Colonic mucosa (tissue), 4 donors: ENCODE measurements at regions not wholly inside any gene's neighbourhood (a gene's known extent, or its start where the extent isn't known, plus 50 kb on each side); places are given as distances from the start of the nearest gene placed in this dataset.
"Not testable (repeated sequence)": the region's sequence is repeated elsewhere in the genome, so short reads cannot be mapped to it uniquely, and the experiment has no call there.

Source experiments
- DNase-seq: peaks from one replicate; pipeline ENCODE4 v3.0.0-alpha.2; 2020
- H3K27ac ChIP-seq: fragments of 200-600 bp; one replicate; pipeline ENCODE4 v1.8.0; 2021
- H3K27me3 ChIP-seq: fragments of 200-600 bp; one replicate; pipeline ENCODE4 v1.8.0; 2021
- H3K36me3 ChIP-seq: fragments of 200-600 bp; one replicate; pipeline ENCODE4 v1.8.0; 2021
- H3K4me1 ChIP-seq: fragments of 200-600 bp; one replicate; pipeline ENCODE4 v1.8.0; 2021; ENCODE audit warnings: mild to moderate bottlenecking
- H3K4me3 ChIP-seq: fragments of 200-600 bp; one replicate; pipeline ENCODE4 v1.8.0; 2021
- H3K9ac ChIP-seq, 2 donors: one replicate each; pipeline ENCODE4 v1.7.0; 2013; ENCODE audit warnings: control low read depth in 2 of 2, low read depth in 2 of 2, low read length in 2 of 2
- H3K9me3 ChIP-seq: fragments of 200-600 bp; one replicate; pipeline ENCODE4 v1.8.0; 2021
- CTCF ChIP-seq: fragments of 200-600 bp; IDR thresholded peaks from one replicate; pipeline ENCODE4 v1.8.0; 2022; ENCODE audit warnings: antibody characterized with exemption, mild to moderate bottlenecking
- intact Hi-C: fragments of 100-400 bp; cut with DNase I; formaldehyde crosslinking; loops from one replicate; pipeline ENCODE4 v1.14.1; 2022
- donor health status: healthy.
- donor health status: DM: no; HTN: no; CAD: no.
- donor health status: DM: no; HTN: no; CAD: no.

- Histone ChIP-seq H3K9ac (no peak overlapping the region), H3K9me3 (no peaks in the 10 kb centered on the region), H3K4me3 (no peak overlapping the region), H3K27me3 (no peaks in the 10 kb centered on the region), H3K36me3 (no peaks in the 10 kb centered on the region), H3K27ac (no peak overlapping the region), H3K4me1 (no peaks in the 10 kb centered on the region)
- TF ChIP-seq CTCF: no peak
- no peak for DNase-seq
- intact Hi-C loops: no loop called here
Measured at GRCh38 chr17:5770441-5771270, 186.3 kb upstream of the NLRP1 start.

GRCh38 chr17:5771271-5771577, 186.9 kb upstream of the NLRP1 start:
- H3K27ac ChIP-seq, H3K27me3 ChIP-seq, H3K4me3 ChIP-seq, intact Hi-C loops, H3K4me1 ChIP-seq, DNase-seq, H3K36me3 ChIP-seq, H3K9ac ChIP-seq, H3K9me3 ChIP-seq: not testable (repeated sequence)

- H3K4me1 ChIP-seq, intact Hi-C loops, H3K27me3 ChIP-seq, H3K27ac ChIP-seq, DNase-seq, H3K36me3 ChIP-seq, H3K4me3 ChIP-seq, H3K9ac ChIP-seq, H3K9me3 ChIP-seq: not testable (repeated sequence)
Measured at GRCh38 chr17:5772017-5772416, 187.7 kb upstream of the NLRP1 start.

- H3K4me1 ChIP-seq: no peaks in the 10 kb centered on the region
- H3K27ac ChIP-seq: no peak overlapping the region
- H3K4me3 ChIP-seq: no peak overlapping the region
- no peaks in the 10 kb centered on the region for H3K9me3 ChIP-seq
- H3K36me3 ChIP-seq: no peaks in the 10 kb centered on the region
- no peak for DNase-seq
- TF ChIP-seq CTCF: no peak
- no peaks in the 10 kb centered on the region for H3K27me3 ChIP-seq
- H3K9ac ChIP-seq: no peak overlapping the region
- intact Hi-C loops: no loop called here
Measured at GRCh38 chr17:5772720-5773119, 188.4 kb upstream of the NLRP1 start.

GRCh38 chr17:5773816-5774360, 189.6 kb upstream of the NLRP1 start:
- DNase-seq: no peak
- Histone ChIP-seq H3K4me3 (no peak overlapping the region), H3K9me3 (no peaks in the 10 kb centered on the region), H3K9ac (no peak overlapping the region), H3K27me3 (no peaks in the 10 kb centered on the region), H3K36me3 (no peaks in the 10 kb centered on the region), H3K27ac (no peak overlapping the region), H3K4me1 (no peaks in the 10 kb centered on the region)
- no peak for TF ChIP-seq CTCF
- intact Hi-C loops: no loop called here

GRCh38 chr17:5775098-5775497, 190.8 kb upstream of the NLRP1 start:
- Histone ChIP-seq H3K9me3 (no peaks in the 10 kb centered on the region), H3K4me1 (no peaks in the 10 kb centered on the region), H3K27me3 (no peaks in the 10 kb centered on the region), H3K27ac (no peak overlapping the region), H3K36me3 (no peaks in the 10 kb centered on the region), H3K9ac (no peak overlapping the region), H3K4me3 (no peak overlapping the region)
- TF ChIP-seq CTCF: no peak
- intact Hi-C loops: no loop called here
- DNase-seq: no peak
